GM19438 (cell line): ENCODE measurements at regions not wholly inside any gene's neighbourhood (a gene's known extent, or its start where the extent isn't known, plus 50 kb on each side); places are given as distances from the start of the nearest gene placed in this dataset.

Experiments used
- ATAC-seq: cut with Tn5 transposase; IDR thresholded peaks from one replicate; pipeline ENCODE4 v1.9.1; 2021; ENCODE audit warnings: low read depth; ENCODE audit not compliant: unreplicated experiment

GRCh38 chr1:63033211-63033610, 249.3 kb downstream of the ATG4C start:
- no peak for ATAC-seq

- no peak for ATAC-seq
These were observed 250.3 kb downstream of the ATG4C start for GRCh38 chr1:63034256-63034655.

- no peak for ATAC-seq
These were observed 254.7 kb downstream of the ATG4C start for GRCh38 chr1:63038586-63038985.

GRCh38 chr1:63041660-63042059, 257.7 kb downstream of the ATG4C start:
- ATAC-seq: no peak

- no peak for ATAC-seq
These were observed 258.3 kb downstream of the ATG4C start for GRCh38 chr1:63042278-63042677.

- no peak for ATAC-seq
These were observed 262.6 kb downstream of the ATG4C start for GRCh38 chr1:63046539-63046938.

- ATAC-seq: no peak
These were observed 265.2 kb downstream of the ATG4C start for GRCh38 chr1:63049135-63049534.

GRCh38 chr1:63051356-63051755, 267.4 kb downstream of the ATG4C start:
- no peak for ATAC-seq

- no peak for ATAC-seq
These were observed 268.0 kb downstream of the ATG4C start for GRCh38 chr1:63051886-63052285.

- no peak for ATAC-seq
These were observed 268.2 kb upstream of the FOXD3 start for GRCh38 chr1:63054184-63054583.

GRCh38 chr1:63063367-63063766, 259.0 kb upstream of the FOXD3 start:
- no peak for ATAC-seq

GRCh38 chr1:63064135-63064534, 258.2 kb upstream of the FOXD3 start:
- ATAC-seq: no peak

- ATAC-seq: no peak
These were observed 253.7 kb upstream of the FOXD3 start for GRCh38 chr1:63068626-63069025.

- ATAC-seq: no peak
These were observed 253.2 kb upstream of the FOXD3 start for GRCh38 chr1:63069214-63069613.

GRCh38 chr1:63073309-63074306, 248.8 kb upstream of the FOXD3 start:
- peak; percentile 47 for ATAC-seq

- ATAC-seq: no peak
These were observed 248.0 kb upstream of the FOXD3 start for GRCh38 chr1:63074321-63074720.

GRCh38 chr1:63082766-63083165, 239.6 kb upstream of the FOXD3 start:
- no peak for ATAC-seq

GRCh38 chr1:63087966-63088365, 234.4 kb upstream of the FOXD3 start:
- no peak for ATAC-seq

- no peak for ATAC-seq
These were observed 223.2 kb upstream of the FOXD3 start for GRCh38 chr1:63099188-63099587.

GRCh38 chr1:63101336-63101735, 221.0 kb upstream of the FOXD3 start:
- no peak for ATAC-seq

GRCh38 chr1:63103682-63104081, 218.7 kb upstream of the FOXD3 start:
- no peak for ATAC-seq

GRCh38 chr1:63107066-63107465, 215.3 kb upstream of the FOXD3 start:
- no peak for ATAC-seq
